ENCODE measurements at regions not wholly inside any gene's neighbourhood (a gene's known extent, or its start where the extent isn't known, plus 50 kb on each side); places are given as distances from the start of the nearest gene placed in this dataset.

GRCh38 chr2:123073956-123074355, 951.1 kb upstream of the CNTNAP5 start:
- no peak for DNase-seq

DNA sequence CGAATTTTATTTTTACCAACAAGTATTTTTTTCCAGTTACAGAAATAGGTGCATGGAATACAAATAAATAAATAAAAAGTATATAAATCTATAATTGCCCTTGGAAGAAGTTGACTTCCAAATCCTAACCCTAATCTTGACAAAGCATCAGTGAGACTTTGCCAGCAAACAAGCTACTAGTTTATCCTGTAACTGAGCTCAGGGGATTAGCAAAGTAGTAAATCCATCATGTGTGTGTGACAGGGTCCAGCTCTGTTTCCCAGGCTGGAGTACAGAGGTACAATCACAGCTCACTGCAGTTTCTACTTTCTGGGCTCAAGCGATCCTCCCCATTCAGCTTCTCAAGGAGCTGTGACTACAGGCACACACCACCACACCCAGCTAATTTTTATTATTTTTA, 948.0 kb upstream of the CNTNAP5 start:
- no peak for DNase-seq

DNA sequence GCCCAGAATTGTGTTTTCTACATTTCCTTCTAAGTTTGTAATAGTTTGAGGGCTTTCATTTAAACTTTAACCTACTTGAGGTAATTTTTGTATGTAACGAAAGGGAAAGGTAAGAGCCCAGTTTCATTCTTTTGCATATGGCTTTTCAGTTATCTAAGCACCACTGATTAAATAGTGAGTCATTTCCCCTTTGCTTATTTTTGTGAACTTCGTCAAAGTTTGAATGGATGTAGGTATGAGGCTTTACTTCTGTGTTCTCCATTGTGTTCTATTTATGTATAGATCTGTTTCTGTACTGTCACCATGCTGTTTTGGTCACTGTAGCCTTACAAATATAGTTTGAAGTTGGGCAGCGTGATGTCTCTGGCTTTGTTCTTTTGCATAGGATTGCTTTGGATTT, 944.8 kb upstream of the CNTNAP5 start:
- DNase-seq = no peak

DNA sequence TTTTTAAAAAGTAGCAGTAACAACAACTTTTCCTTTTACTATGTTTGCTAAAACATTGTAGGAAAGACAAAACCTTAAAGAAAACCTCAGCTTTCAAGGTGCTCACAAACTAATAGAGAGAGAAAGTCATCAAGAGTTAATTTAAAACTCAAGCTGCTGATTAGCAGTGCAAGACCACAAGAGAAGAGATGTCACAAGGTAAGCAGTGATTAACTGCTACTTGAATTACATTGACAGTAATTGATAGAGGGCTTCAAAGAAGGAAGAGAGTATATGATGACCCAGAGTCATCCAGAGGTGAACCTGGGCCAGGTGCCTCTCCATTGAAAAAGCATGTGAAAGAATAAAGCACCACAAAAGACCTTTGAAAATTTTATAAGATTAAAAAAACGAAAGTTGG, 939.6 kb upstream of the CNTNAP5 start:
- no peak for DNase-seq

DNA sequence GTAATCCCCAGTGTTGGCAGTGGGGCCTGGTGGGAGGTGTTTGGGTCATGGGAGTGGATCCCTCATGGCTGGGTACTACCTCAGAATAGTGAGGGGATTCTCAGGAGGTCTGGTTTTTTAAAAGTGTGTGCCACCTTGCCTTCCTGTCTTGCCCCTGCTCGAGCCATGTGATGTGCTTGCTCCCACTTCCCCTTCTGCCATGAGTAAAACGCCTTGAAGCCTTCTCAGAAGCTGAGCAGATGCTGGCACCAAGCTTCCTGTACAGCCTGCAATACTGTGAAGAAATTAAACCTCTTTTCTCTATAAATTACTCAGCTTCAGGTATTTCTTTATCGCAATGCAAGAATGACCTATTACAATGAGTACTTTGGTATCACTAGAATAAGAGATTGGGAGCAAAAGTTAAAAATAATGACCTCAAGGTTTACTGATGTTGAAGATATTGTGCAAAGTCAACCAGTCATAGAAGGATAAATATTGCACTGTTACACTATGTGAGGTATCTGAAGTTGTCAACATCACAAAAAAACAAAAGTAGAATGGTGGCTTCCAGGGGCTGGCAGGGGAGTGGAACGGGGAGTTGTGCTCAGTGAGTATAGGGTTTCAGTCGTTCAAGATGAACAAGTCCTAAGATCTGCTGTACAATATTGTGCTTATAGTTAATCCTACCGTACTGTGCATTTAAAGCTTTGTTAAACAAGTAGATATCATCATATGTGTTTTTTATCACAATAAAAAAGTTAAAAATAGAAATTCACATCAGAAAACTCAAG, 938.3 kb upstream of the CNTNAP5 start:
- no peak for DNase-seq

GRCh38 chr2:123091471-123091870, 933.6 kb upstream of the CNTNAP5 start:
- no peak for DNase-seq

DNA sequence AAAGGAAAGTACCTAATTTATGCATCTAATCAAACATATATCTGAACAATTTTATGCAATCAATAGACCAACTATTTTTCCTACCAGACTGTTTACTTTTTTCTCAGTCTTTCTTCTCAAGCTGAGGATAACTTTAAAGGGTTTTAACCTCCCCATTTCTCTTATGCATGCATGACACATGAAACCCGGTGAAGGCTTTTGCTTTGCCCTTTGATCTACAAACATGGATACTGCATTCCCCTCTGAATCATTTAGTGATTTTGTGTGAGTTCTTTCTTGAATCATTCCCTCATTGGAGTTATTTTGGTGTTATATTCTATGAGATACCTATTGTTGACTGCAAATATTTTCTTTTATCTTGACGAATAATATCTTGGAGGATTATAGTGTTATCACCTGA, 931.9 kb upstream of the CNTNAP5 start:
- no peak for DNase-seq

DNA sequence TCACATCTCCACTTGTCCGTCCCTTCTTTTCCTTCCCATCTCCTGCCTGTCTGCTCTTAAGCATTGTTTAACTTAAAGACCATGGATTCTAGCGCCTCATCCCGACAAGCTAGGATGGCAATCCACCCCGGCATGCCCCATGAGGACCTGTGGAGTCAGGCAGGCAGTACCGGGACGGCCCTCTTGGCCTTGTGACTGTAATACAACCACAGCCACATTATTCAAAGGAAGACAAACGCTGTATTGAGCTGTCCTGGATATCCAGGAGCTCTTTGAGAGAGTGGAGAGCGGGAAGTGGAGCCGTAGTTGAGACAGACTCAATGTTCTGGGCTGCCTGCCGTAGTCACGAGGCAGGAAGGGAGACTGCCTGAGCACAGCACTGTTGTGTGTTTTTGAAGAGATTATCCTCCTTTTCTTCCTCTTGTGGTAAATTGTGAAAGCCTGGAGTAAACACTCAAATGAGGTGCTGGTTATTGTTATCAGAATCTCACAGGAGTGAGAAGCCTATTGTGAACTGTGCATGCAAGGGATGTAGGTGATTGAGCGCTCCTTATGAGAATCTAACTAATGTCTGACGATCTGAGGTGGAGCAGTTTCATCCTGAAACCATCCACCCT, 929.8 kb upstream of the CNTNAP5 start:
- DNase-seq = no peak

DNA sequence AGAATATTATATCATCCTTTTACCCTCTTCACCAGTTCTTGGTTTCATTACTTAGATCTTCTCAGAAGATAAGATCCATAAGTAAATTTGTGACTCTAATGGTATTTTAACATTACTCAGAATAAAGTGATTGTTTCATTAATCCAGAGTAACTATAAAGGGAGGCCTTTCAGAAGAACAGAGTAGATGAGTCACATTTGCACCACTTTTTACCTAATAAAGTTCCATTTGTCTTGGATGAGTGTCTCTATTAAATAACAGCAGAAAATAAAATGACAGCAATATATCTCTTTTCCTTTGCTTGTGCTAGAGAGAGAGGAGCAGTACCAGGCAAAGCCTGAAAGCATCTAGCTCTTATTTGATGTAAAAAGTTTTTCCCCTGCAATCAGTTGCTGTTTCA, 926.5 kb upstream of the CNTNAP5 start:
- DNase-seq = no peak

GRCh38 chr2:123101434-123101833, 923.7 kb upstream of the CNTNAP5 start:
- DNase-seq = no peak

DNA sequence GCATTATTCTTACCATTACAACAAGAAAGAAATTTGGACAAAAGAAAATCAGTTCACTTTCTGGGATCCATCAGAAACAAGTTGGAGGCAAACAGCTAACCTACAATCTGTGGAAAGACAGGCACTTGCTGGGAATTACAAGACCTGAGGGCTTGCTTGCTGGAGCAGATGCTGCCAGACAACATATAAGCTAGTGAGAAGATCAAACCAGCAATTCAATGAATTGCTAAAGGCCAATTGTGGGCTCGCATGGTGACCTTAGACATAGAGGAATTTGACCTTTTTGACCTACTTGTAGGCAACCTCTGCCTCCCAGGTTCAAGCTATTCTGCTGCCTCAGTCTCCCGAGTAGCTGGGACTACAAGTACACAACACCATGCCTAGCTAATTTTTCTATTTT, 921.2 kb upstream of the CNTNAP5 start:
- no peak for DNase-seq

DNA sequence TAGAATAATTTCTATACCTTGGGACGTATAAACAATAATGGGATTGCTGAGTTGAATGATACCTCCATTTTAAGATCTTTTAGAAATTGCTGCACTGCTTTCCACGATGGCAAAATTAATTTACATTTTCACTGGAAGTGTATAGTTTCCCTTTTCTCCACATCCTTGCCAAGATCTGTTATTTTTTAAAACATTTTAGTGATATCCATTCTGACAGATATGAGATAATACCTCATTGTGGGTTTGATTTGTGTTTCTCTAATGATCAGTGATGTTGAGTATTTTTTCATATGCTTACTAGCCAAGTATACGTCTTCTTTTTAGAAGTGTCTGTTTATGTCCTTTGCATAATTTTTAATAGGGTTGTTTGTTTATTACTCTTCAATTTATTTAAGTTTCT, 908.5 kb upstream of the CNTNAP5 start:
- DNase-seq = no peak

- DNase-seq = no peak
Observed at GRCh38 chr2:123127236-123127635, 897.9 kb upstream of the CNTNAP5 start.

- no peak for DNase-seq
Observed at GRCh38 chr2:123128951-123129350, 896.1 kb upstream of the CNTNAP5 start.

GRCh38 chr2:123136419-123136818, 888.7 kb upstream of the CNTNAP5 start:
- no peak for DNase-seq

DNA sequence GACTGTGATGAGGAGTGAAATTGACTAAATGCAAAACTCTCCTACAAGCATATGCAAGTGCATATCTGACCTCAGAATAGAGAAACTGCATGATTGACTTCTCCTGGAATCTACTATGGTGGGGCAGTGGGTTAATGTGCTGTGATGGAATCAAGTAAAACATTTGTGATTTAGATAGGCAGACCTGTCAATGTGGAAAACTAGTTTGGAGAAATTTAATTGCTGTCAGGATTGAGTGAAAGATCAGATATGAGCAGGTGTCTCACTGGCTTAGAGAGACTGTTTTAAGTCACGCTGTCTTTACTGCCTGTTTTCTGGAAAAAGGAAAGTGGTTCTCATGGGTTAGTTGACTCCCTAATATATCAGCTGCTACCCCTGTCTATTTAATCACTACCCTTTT, 881.0 kb upstream of the CNTNAP5 start:
- DNase-seq = no peak

- no peak for DNase-seq
Observed at GRCh38 chr2:123153041-123153440, 872.0 kb upstream of the CNTNAP5 start.

DNA sequence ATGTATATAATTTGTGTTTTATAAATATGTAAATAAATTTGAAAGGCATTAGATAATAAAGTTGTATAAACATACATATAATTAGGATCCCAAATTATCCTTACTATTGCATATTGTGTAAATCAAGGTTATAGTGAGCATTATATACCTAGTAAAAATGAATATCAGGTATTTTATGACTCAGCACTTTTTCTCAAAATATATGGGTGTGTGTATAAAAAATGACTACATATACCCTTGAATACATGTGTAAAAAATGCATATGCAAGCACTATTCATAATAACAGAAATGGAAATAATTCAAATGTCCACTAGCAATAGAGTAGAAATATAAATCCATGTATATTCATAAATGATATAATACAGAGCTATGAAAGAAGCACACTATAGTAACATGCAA, 870.9 kb upstream of the CNTNAP5 start:
- DNase-seq = no peak

DNA sequence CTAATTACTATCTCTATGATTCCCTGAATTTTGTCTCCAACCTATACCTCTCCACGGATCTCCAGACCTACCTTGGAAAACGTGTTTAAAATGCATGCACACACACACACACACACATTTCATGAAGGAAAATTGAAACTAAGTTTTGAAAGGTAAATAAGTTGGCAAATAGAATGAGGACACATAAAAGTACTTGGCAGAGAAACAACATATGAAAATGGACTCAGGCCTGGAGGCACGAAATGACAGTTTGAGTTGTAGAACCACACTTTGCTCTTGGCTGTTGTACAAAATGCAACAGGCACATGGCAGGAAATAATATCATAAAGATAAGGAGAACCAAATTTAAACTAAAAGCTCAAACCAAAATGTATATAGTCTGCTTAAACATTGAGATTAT, 868.1 kb upstream of the CNTNAP5 start:
- no peak for DNase-seq

DNA sequence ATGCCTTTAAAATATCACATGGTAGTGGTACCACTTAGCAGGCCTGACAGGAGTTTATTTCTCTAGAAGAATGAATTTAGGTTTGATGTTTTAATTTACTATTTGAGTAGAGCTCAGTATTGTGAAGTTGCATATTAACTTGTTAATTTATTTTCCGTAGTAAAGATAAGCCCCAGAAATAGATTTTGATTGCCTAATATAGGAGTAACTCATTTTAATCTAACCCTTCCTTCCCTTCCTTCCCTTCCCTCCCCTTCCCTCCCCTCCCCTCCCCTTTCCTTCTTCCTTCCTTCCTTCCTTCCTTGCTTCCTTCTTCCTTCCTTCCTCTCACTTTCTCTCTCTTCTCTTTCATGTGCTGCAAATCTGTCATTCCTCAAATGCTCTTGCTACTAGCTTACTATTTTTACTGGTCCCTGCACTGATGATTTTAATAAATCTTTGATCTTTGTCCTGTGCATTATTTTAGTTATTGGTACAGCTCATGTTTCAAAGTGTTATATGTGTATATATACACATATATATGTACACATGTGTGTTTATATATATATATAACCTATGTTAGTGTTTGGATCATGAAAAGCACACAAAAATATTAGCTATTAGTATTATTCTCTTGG, 862.6 kb upstream of the CNTNAP5 start:
- DNase-seq = no peak

DNA sequence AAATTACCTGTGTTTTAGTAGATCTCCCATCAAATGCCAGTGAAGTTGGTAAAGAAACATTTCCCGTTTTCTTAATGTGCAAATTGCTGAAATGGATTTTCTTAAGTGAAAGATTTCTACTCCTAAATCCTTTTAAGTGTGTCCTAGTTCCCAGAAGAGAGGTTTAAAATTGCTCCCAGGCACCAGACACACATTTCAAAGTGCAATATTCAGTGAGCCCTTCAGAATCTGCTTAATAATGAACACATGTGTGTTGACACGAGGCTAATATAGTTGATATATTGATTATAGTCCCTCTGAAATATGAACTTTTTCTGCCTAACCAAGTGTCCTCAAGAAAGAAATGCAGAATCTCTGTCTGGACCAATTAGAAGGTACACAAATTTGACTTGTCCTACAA, 861.7 kb upstream of the CNTNAP5 start:
- DNase-seq = no peak

GRCh38 chr2:123164216-123164615, 860.9 kb upstream of the CNTNAP5 start:
- DNase-seq = no peak

DNA sequence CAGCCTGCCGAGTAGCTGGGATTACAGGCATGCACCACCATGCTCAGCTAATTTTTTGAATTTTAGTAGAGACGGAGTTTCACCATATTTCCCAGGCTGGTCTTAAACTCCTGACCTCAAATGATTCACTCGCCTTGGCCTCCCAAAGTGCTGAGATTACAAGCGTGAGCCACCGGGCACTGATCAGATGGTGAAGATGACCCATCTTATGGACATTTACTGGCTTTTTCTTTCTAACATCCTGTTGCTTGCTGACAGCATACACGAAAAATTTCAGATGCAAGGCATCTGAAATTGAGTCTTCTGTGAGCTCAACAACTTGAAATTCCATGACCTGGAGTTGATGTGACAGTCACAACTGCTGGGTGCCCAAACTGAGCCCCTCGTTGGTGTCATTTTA, 859.5 kb upstream of the CNTNAP5 start:
- DNase-seq = no peak

GRCh38 chr2:123179526-123179925, 845.6 kb upstream of the CNTNAP5 start:
- no peak for DNase-seq

- no peak for DNase-seq
Observed at GRCh38 chr2:123195957-123196356, 829.1 kb upstream of the CNTNAP5 start.

Data from SIG-M5 (cell line).